IMR-90 (cell line): ENCODE measurements at regions not wholly inside any gene's neighbourhood (a gene's known extent, or its start where the extent isn't known, plus 50 kb on each side); places are given as distances from the start of the nearest gene placed in this dataset.

Experiments
- ATAC-seq: fragments of 200-7000 bp; cut with Tn5 transposase; 2 replicates; pipeline ENCODE4 v1.9.1; 2020; ENCODE audit warnings: low read depth, mild to moderate bottlenecking, moderate library complexity
- BruUV-seq: library from RNA; stranded (reverse); fragments of 400-500 nt; replicated peaks from 2 replicates; lab custom pipeline; 2021; lab: Mats Ljungman, UMichigan
- CTCF ChIA-PET: fragments of 300-600 bp; formaldehyde crosslinking; extraction: SDS; loops from one replicate; lab custom pipeline; 2021; ENCODE audit warnings: antibody characterized with exemption; lab: Yijun Ruan, JAX
- POLR2A ChIA-PET: fragments of 300-600 bp; sonication (Branson Sonifier 250); formaldehyde crosslinking; loops from one replicate; lab custom pipeline; 2022; ENCODE audit warnings: antibody characterized with exemption; ENCODE audit not compliant: unreplicated experiment; lab: Charles Lee
- DNase-seq: peaks from one replicate; pipeline ENCODE4 v3.0.0; 2013
- H2AFZ ChIP-seq: replicated peaks from 2 replicates; pipeline ENCODE3; 2013; ENCODE audit warnings: low read length, mild to moderate bottlenecking; ENCODE audit not compliant: poor library complexity
- H2AK5ac ChIP-seq: 2 replicates; pipeline ENCODE4 v1.6.1; 2013; ENCODE audit warnings: low read depth, low read length, inconsistent platforms
- H2AK9ac ChIP-seq: replicated peaks from 2 replicates; pipeline ENCODE3; 2013; ENCODE audit warnings: mild to moderate bottlenecking, low read depth, low read length, moderate library complexity; ENCODE audit not compliant: poor library complexity
- H2BK120ac ChIP-seq: 2 replicates; pipeline ENCODE4 v1.6.1; 2013; ENCODE audit warnings: low read depth, low read length, inconsistent platforms
- H2BK15ac ChIP-seq: 3 replicates; pipeline ENCODE4 v1.6.1; 2013; ENCODE audit warnings: low read depth, low read length, inconsistent platforms
- H2BK20ac ChIP-seq: 2 replicates; pipeline ENCODE4 v1.6.1; 2013; ENCODE audit warnings: low read depth, mild to moderate bottlenecking, inconsistent platforms, low read length, moderate library complexity
- H2BK5ac ChIP-seq: 2 replicates; pipeline ENCODE4 v1.6.1; 2013; ENCODE audit warnings: mild to moderate bottlenecking, low read depth, low read length, inconsistent platforms; ENCODE audit not compliant: poor library complexity, severe bottlenecking
- H3K14ac ChIP-seq: replicated peaks from 2 replicates; pipeline ENCODE4 v1.6.1; 2013; ENCODE audit warnings: low read depth, low read length, inconsistent platforms
- H3K18ac ChIP-seq: 2 replicates; pipeline ENCODE4 v1.6.1; 2013; ENCODE audit warnings: low read depth, low read length, control low read depth
- H3K23ac ChIP-seq: 2 replicates; pipeline ENCODE4 v1.6.1; 2013; ENCODE audit warnings: low read depth, low read length, inconsistent platforms
- H3K27ac ChIP-seq: 2 replicates; pipeline ENCODE4 v1.5.1; 2013; ENCODE audit warnings: mild to moderate bottlenecking, control low read depth, low read length; ENCODE audit not compliant: insufficient read depth
- H3K27me3 ChIP-seq: 2 replicates; pipeline ENCODE4 v1.6.1; 2013; ENCODE audit warnings: low read length; ENCODE audit not compliant: control insufficient read depth, insufficient read depth
- H3K36me3 ChIP-seq: 2 replicates; pipeline ENCODE4 v1.6.1; 2013; ENCODE audit warnings: low read length, mixed read lengths; ENCODE audit not compliant: control insufficient read depth, insufficient read depth
- H3K4ac ChIP-seq: 2 replicates; pipeline ENCODE4 v1.6.1; 2013; ENCODE audit warnings: low read depth, low read length, inconsistent platforms
- H3K4me1 ChIP-seq: 2 replicates; pipeline ENCODE4 v1.6.1; 2013; ENCODE audit warnings: low read length, mixed read lengths; ENCODE audit not compliant: control insufficient read depth, insufficient read depth
- H3K4me2 ChIP-seq: 2 replicates; pipeline ENCODE4 v1.6.1; 2013; ENCODE audit warnings: low read depth, mild to moderate bottlenecking, control low read depth, low read length, moderate library complexity
- H3K4me3 ChIP-seq: 2 replicates; pipeline ENCODE4 v1.5.1; 2013; ENCODE audit warnings: low read depth, mild to moderate bottlenecking, control low read depth, low read length, moderate library complexity; ENCODE audit not compliant: insufficient read depth
- H3K56ac ChIP-seq: 2 replicates; pipeline ENCODE4 v1.6.1; 2013; ENCODE audit warnings: low read length, inconsistent platforms; ENCODE audit not compliant: insufficient read depth; ENCODE audit errors: extremely low read depth
- H3K79me1 ChIP-seq, 2 experiments: 2 replicates each; pipeline ENCODE4 v1.6.1; 2013; ENCODE audit warnings: low read length in 2 of 2, inconsistent platforms in 1 of 2, low read depth in 1 of 2
- H3K9ac ChIP-seq: 2 replicates; pipeline ENCODE4 v1.6.1; 2013; ENCODE audit warnings: low read depth, low read length, control low read depth
- H3K9me1 ChIP-seq: 2 replicates; pipeline ENCODE4 v1.6.1; 2013; ENCODE audit warnings: low read length, inconsistent platforms; ENCODE audit not compliant: insufficient read depth
- H3K9me3 ChIP-seq: 2 replicates; pipeline ENCODE4 v1.6.1; 2013; ENCODE audit warnings: low read length; ENCODE audit not compliant: control insufficient read depth, insufficient read depth
- H4K20me1 ChIP-seq: 2 replicates; pipeline ENCODE4 v1.6.1; 2013; ENCODE audit warnings: low read length, inconsistent platforms; ENCODE audit not compliant: insufficient read depth
- H4K5ac ChIP-seq: 2 replicates; pipeline ENCODE4 v1.6.1; 2013; ENCODE audit warnings: mild to moderate bottlenecking, low read depth, low read length, control low read depth
- H4K8ac ChIP-seq, 2 experiments: 2 replicates each; pipeline ENCODE4 v1.6.1; 2013; ENCODE audit warnings: low read depth in 2 of 2, low read length in 2 of 2, control low read depth in 1 of 2, inconsistent platforms in 1 of 2
- H4K91ac ChIP-seq: 2 replicates; pipeline ENCODE4 v1.6.1; 2013; ENCODE audit warnings: low read depth, low read length, inconsistent platforms; ENCODE audit not compliant: insufficient read depth
- BHLHE40 ChIP-seq: fragments of 150-350 bp; IDR thresholded peaks from 2 replicates; pipeline ENCODE4 v1.6.1; 2016; ENCODE audit warnings: mild to moderate bottlenecking, low read depth, low read length
- CEBPB ChIP-seq: IDR thresholded peaks from 2 replicates; pipeline ENCODE4 v1.6.1; 2012; ENCODE audit warnings: low read depth, low read length, improper control_type of control experiment
- CHD1 ChIP-seq: IDR thresholded peaks from 2 replicates; pipeline ENCODE4 v1.6.1; 2012; ENCODE audit warnings: low read depth, low read length, improper control_type of control experiment
- CTCF ChIP-seq: conservative IDR thresholded peaks from 2 replicates; pipeline ENCODE4 v1.5.1; 2012; ENCODE audit warnings: mild to moderate bottlenecking, low read depth, low read length, improper control_type of control experiment
- ELK1 ChIP-seq: fragments of 150-350 bp; IDR thresholded peaks from 2 replicates; pipeline ENCODE4 v1.6.1; 2016; ENCODE audit warnings: low read depth, mild to moderate bottlenecking, low read length, moderate library complexity, borderline replicate concordance
- FOS ChIP-seq: fragments of 150-350 bp; IDR thresholded peaks from 2 replicates; pipeline ENCODE4 v1.6.1; 2016; ENCODE audit warnings: low read depth, low read length
- MAFK ChIP-seq: IDR thresholded peaks from 2 replicates; pipeline ENCODE4 v1.6.1; 2012; ENCODE audit warnings: low read depth, low read length, improper control_type of control experiment
- MAZ ChIP-seq: IDR thresholded peaks from 2 replicates; pipeline ENCODE4 v1.6.1; 2012; ENCODE audit warnings: low read depth, mild to moderate bottlenecking, low read length, improper control_type of control experiment, moderate library complexity, borderline replicate concordance
- MXI1 ChIP-seq: IDR thresholded peaks from 2 replicates; pipeline ENCODE4 v1.6.1; 2012; ENCODE audit warnings: low read depth, mild to moderate bottlenecking, low read length, moderate library complexity, borderline replicate concordance
- NFE2L2 ChIP-seq: fragments of 150-350 bp; IDR thresholded peaks from 2 replicates; pipeline ENCODE4 v1.6.1; 2016; ENCODE audit warnings: low read depth, mild to moderate bottlenecking, low read length
- POLR2A ChIP-seq: IDR thresholded peaks from 2 replicates; pipeline ENCODE4 v1.6.1; 2012; ENCODE audit warnings: mild to moderate bottlenecking, low read depth, low read length
- RAD21 ChIP-seq: IDR thresholded peaks from 2 replicates; pipeline ENCODE4 v1.6.1; 2012; ENCODE audit warnings: low read length, improper control_type of control experiment
- RCOR1 ChIP-seq: IDR thresholded peaks from 2 replicates; pipeline ENCODE4 v1.6.1; 2012; ENCODE audit warnings: mild to moderate bottlenecking, low read length, improper control_type of control experiment; ENCODE audit not compliant: insufficient replicate concordance
- RFX5 ChIP-seq: IDR thresholded peaks from 2 replicates; pipeline ENCODE4 v1.8.0; 2012; ENCODE audit warnings: low read depth, mild to moderate bottlenecking, low read length, moderate library complexity
- SMC3 ChIP-seq: fragments of 150-350 bp; IDR thresholded peaks from 2 replicates; pipeline ENCODE4 v1.6.1; 2016; ENCODE audit warnings: low read depth, mild to moderate bottlenecking, antibody characterized with exemption, low read length, moderate library complexity
- WGBS, 2 experiments: methylation state at CpG; one replicate each; pipeline versions ENCODE4 v1.1.5 to v1.1.7; 2013; ENCODE audit warnings: missing lambda C conversion rate in 2 of 2; ENCODE audit not compliant: insufficient read length in 1 of 2; ENCODE audit errors: extremely low coverage in 2 of 2; 5-methylcytosine and 5-hydroxymethylcytosine counted together
- dilution Hi-C: fragments of 300-500 bp; cut with HindIII; formaldehyde crosslinking; loops from one replicate; pipeline ENCODE4 v1.14.3; 2018; ENCODE audit warnings: low sequenced_read_pairs; ENCODE audit not compliant: unreplicated experiment
- in situ Hi-C: fragments of 300-500 bp; cut with MboI; formaldehyde crosslinking; loops from 3 replicates; pipeline ENCODE4 v1.14.3; 2019; ENCODE audit warnings: low sequenced_read_pairs, inconsistent platforms, mixed read lengths
- intact Hi-C: fragments of 100-400 bp; cut with micrococcal nuclease; formaldehyde crosslinking; loops from 2 replicates; pipeline ENCODE4 v1.10.0; 2022
- TF ChIP-seq, protein P1 (sequence below): fragments of 150-350 bp; IDR thresholded peaks from 2 replicates; pipeline ENCODE4 v1.6.1; 2017; ENCODE audit warnings: mild to moderate bottlenecking, antibody characterized with exemption, low read length, low read depth

DNA sequence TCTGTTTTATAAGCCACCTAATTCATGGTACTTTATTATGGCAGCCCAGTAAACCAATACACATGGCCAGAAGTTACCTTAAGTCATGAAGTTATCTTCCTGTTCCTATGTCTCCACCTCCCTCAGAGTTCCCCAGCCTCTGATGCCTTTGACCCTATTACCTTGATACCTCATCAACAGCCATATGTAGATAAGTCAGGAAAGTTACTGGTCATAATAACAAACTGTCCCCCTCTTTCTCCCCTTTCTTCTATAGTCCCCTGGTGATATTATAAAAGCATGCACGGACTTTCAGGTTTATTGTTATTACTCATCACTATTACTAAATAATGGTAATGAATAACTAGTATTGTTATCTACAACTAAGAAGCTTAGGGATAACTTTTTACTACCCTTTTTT lies 168.9 kb upstream of the FER start:
- ATAC-seq, result no peak
- no peak overlapping the region for H2BK15ac ChIP-seq
- no peak overlapping the region for H2AFZ ChIP-seq
- H3K79me1 ChIP-seq, result no peaks in the 10 kb centered on the region
- intact Hi-C loops, result no loop called here
- H3K27me3 ChIP-seq, result peaks cover 3% of the 10 kb centered on the region; the same call in 1 of the 2 replicates
- TF ChIP-seq, protein P1, sequence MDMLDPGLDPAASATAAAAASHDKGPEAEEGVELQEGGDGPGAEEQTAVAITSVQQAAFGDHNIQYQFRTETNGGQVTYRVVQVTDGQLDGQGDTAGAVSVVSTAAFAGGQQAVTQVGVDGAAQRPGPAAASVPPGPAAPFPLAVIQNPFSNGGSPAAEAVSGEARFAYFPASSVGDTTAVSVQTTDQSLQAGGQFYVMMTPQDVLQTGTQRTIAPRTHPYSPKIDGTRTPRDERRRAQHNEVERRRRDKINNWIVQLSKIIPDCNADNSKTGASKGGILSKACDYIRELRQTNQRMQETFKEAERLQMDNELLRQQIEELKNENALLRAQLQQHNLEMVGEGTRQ, result no peak
- TF ChIP-seq RCOR1, result no peak
- TF ChIP-seq CHD1, result no peak
- no peak for TF ChIP-seq CEBPB
- TF ChIP-seq BHLHE40, result no peak
- no peak for TF ChIP-seq NFE2L2
- no peak for TF ChIP-seq MAFK
- no peak for TF ChIP-seq CTCF
- TF ChIP-seq RAD21, result no peak
- no peak for TF ChIP-seq POLR2A
- TF ChIP-seq ELK1, result no peak
- TF ChIP-seq MXI1, result no peak
- TF ChIP-seq MAZ, result no peak
- no peak for TF ChIP-seq SMC3
- TF ChIP-seq FOS, result no peak
- no peak for TF ChIP-seq RFX5
- no peak overlapping the region for H2BK120ac ChIP-seq
- no CpG with 5 or more reads among the region's 1 CpG for WGBS, 2 experiments
- in situ Hi-C loops, result no loop called here
- no peak overlapping the region for H4K91ac ChIP-seq
- POLR2A ChIA-PET, result no interaction called here
- no peaks in the 10 kb centered on the region for H3K4me1 ChIP-seq
- no peak overlapping the region for H2AK9ac ChIP-seq
- peaks cover 2% of the 10 kb centered on the region; the same call in 1 of the 2 replicates for H3K9me3 ChIP-seq
- H4K5ac ChIP-seq, result no peak overlapping the region
- no peak overlapping the region for H3K9ac ChIP-seq
- H2AK5ac ChIP-seq, result no peak overlapping the region
- H3K4ac ChIP-seq, result no peak overlapping the region
- H3K23ac ChIP-seq, result no peak overlapping the region
- no peak for DNase-seq
- CTCF ChIA-PET, result interaction anchor here (0.9 to 1.6 kb wide), 2 partner anchors 56 to 57 kb away, joined by 3 to 4 read pairs; no protein-coding TSS in a partner anchor
- no peak overlapping the region for H2BK20ac ChIP-seq
- no peak overlapping the region for H3K4me3 ChIP-seq
- H3K4me2 ChIP-seq, result no peak overlapping the region
- H4K20me1 ChIP-seq, result no peaks in the 10 kb centered on the region
- BruUV-seq, result no TSS peak
- H2BK5ac ChIP-seq, result no peak overlapping the region
- dilution Hi-C loops, result no loop called here
- H3K27ac ChIP-seq, result no peak overlapping the region
- H3K18ac ChIP-seq, result no peak overlapping the region
- H3K14ac ChIP-seq, result no peak overlapping the region
- no peak overlapping the region for H3K56ac ChIP-seq
- no peaks in the 10 kb centered on the region for H3K36me3 ChIP-seq
- H4K8ac ChIP-seq, result no peak overlapping the region
- H3K9me1 ChIP-seq, result no peaks in the 10 kb centered on the region
